NCI-H526 treated with DMSO at 0.1 percent for 48 hours (cell line): ENCODE measurements at regions not wholly inside any gene's neighbourhood (a gene's known extent, or its start where the extent isn't known, plus 50 kb on each side); places are given as distances from the start of the nearest gene placed in this dataset.
"Not testable (repeated sequence)": the region's sequence is repeated elsewhere in the genome, so short reads cannot be mapped to it uniquely, and the experiment has no call there.

Experiments
- DNase-seq: peaks from one replicate; lab custom pipeline; 2025; lab: John Stamatoyannopoulos, UW

- DNase-seq, result not testable (repeated sequence)
These were observed 270.5 kb upstream of the SFSWAP start for GRCh38 chr12:131440209-131441059.

DNA sequence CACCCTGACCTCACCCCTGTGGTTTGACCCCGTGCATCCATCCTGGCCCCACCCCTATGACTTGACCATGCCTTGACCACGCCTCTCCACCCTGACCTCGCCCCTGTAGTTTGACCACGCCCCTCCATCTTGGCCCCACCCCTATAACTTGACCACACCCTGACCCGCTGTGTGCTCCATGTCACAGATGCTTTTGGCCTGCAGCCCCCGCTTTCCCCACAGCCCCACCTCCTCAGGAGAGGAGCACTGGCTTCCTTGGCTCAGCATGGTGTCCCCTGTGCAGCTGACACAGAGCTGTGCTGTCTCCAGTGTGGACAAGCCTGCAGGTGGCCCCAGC is 269.9 kb upstream of the SFSWAP start:
- DNase-seq, result no peak

- DNase-seq, result no peak
These were observed 269.1 kb upstream of the SFSWAP start for GRCh38 chr12:131441638-131442336.

DNA sequence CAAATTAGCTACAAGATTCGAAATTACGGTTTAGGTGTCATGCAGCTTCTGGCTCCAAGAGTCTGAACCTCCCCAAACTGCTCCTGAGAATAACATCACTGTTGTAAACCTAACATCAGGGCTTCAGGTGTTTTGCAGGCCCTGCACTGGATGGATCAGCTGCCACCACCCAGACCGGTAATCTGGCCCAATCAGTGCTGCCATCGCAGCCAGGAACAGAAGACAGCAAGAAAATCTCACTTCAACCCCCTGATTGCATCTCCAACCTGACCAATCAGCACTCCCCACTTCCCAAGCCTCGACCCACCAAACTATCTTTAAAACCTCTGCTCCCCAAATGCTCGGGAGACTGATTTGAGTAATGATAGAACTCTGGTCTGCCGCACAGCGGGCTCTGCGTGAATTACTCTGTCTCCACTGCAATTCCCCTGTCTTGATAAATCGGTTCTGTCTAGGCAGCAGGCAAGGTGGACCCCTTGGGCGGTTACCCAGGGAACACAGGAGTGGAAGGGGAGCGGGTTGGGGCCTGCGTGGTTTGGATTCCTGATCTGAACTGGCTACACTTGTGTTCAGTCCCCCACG is 268.5 kb upstream of the SFSWAP start:
- DNase-seq, result no peak

GRCh38 chr12:131443019-131444000 is 267.6 kb upstream of the SFSWAP start:
- no peak for DNase-seq

- DNase-seq, result no peak
These were observed 266.4 kb upstream of the SFSWAP start for GRCh38 chr12:131444220-131445164.

GRCh38 chr12:131445184-131445774 is 265.6 kb upstream of the SFSWAP start:
- no peak for DNase-seq

DNA sequence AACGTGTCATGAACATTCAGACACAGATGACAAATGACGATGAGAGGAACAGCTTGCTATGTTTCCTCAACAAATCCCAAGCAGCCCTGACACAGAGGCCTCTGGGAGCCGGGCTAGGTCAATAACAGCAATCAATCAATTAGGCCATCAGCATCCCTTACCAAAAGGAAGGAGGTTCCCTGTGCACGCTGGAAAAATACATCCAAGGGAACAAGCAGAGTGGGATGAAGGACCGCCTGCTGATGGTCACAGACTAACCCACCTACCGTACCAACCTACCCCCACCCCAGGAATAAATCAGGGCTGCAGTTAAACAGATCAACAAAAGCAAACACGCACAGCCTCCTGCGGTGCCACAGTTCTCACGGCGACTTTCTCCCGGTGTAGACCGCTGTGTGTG is 265.1 kb upstream of the SFSWAP start:
- DNase-seq, result no peak

DNA sequence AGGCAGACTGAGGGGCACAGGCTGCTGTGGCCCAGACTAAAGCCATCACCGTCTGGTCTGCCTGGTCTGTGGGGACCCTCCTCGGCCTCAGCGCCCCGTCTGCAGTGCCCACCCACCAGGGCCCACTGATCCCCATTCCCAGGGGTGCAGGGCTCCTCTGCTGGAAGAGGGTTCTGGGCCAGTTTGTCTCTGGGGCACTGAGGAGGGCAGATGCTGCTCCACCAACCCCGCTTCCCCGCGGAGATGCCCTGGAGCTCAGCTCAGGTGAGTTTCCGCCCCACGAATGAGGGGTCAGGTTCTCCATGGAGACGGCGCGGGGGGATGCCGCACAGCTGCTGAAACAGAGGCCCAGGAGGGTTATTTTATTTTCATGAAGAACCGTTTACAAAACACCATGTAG is 263.3 kb upstream of the SFSWAP start:
- DNase-seq, result not testable (repeated sequence)

DNA sequence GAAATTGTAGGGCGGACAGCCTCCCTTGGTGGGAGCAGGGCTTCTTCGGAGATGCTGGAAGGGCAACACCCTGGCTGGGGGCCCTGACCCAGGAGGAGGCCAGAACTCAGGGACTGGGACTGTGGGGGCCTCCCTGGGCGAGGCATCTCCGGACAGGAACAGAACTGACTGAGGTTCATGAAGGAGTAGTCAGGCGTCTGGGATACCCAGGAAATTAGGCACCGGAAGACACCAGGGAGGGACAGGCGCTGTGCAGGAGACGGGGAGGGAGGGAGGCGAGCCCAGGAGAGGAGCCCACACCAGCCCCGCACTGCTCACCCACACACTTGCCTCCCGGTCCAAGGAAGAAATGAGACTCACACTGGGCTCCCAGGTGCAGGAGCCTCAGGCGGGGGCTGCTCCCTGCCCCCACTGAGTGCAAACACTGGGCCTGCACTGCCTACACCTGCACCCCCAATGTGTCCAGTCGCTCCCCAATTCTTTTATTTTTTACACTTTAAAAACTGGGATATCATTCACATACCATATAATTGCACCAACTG is 262.6 kb upstream of the SFSWAP start:
- no peak for DNase-seq

DNA sequence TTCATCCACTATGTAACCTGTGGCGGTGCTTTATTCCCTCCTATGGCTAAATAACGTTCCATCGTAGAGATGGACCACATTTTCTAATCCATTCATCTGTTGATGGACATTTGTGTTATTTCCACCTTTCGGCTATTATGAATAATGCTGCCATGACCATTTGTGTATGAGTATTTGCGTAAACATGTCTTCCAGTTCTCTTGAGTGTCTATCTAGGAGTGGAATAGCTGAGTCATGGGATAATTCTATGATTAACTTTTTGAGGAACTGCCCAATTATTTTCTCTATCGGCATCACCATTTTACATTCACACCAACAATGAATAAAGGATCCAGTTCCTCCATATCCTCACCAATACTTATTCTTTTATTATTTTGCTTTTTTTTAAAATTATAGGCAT is 261.9 kb upstream of the SFSWAP start:
- no peak for DNase-seq

DNA sequence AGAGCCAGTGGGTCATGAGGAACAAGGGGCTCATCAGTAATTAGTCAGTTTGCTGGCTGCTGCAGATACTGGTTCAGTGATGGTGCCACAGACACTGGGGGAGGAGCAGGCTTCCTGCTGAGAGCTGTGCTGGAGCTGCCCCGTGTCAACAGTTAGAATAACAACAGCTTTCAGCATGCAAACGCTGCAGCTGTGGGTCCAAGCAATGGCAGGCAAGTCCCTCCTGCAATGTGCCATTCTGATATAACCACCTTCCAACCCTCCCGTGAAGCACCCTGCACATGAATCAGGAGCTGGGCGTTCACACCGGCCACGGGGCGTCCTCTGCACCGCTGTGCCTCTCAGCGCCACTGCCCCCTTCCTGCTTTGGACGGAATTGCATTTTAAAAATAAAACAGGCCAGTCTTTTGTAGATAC is 258.4 kb upstream of the SFSWAP start:
- peak; percentile 29 for DNase-seq

- peak; percentile 32 for DNase-seq
These were observed 256.3 kb upstream of the SFSWAP start for GRCh38 chr12:131454418-131455217.

- DNase-seq, result no peak
These were observed 255.7 kb upstream of the SFSWAP start for GRCh38 chr12:131455218-131455506.

GRCh38 chr12:131455581-131456110 is 255.2 kb upstream of the SFSWAP start:
- DNase-seq, result no peak

GRCh38 chr12:131456301-131457027 is 254.4 kb upstream of the SFSWAP start:
- no peak for DNase-seq

GRCh38 chr12:131457028-131457310 is 253.9 kb upstream of the SFSWAP start:
- DNase-seq, result no peak

DNA sequence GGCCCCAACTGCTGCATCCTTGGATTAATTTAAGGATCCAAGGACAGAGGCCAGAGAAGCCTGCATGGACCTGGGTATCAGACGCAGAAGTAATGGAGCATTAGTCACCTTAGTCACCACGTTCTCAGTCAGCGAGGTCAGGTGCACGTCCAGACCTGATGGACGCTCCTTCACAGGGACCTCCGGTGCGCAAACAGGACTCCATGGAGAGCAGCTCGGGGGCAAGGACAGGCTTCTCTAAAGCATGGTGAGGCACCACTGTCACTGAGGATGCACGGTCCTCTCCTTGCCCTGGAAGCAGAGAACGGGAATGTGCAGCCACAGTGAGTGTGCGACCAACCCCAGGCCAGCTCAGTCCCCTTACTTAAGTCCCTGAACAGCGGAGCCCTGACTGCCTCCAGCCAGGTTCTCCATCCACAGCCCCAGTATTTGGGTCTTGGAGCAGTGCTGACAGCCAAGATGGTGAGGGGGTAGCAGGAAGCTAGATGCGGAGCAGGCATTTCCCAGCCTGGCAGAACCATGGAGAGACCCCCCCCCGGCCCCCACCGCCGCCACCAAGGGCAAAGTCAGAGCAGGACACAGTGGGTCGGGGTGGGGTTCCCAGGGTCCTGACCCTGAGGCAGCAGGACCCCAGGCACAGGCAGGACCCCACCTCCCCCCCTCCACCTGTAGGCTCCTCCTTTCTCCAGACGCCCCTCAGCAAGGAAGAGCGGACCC is 253.4 kb upstream of the SFSWAP start:
- DNase-seq, result no peak
